EH (cell line): ENCODE measurements at regions not wholly inside any gene's neighbourhood (a gene's known extent, or its start where the extent isn't known, plus 50 kb on each side); places are given as distances from the start of the nearest gene placed in this dataset.
"Not testable (repeated sequence)": the region's sequence is repeated elsewhere in the genome, so short reads cannot be mapped to it uniquely, and the experiment has no call there.

Experiments
- DNase-seq: peaks from one replicate; pipeline ENCODE4 v3.0.0-alpha.2; 2015; ENCODE audit warnings: low read depth

DNA sequence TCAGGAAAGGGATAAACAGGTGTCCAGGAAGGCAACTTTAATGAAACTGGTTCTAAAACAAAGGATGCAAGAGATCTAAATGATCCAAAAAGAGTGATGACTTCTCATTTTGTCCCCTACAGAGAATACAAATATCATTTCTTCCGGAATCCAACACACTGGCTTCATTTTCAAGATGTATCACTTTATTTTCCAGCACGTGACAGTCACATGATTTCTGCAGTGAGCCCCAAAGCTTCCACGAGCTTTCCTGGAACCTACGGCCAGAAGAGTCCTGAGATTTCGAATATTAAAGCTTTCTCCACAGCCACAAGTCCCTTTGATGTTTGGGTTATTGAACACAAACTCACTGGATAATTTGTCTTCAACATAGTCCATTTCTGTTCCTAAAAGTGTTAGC, 198.0 kb downstream of the LRRC70 start:
- not testable (repeated sequence) for DNase-seq

DNA sequence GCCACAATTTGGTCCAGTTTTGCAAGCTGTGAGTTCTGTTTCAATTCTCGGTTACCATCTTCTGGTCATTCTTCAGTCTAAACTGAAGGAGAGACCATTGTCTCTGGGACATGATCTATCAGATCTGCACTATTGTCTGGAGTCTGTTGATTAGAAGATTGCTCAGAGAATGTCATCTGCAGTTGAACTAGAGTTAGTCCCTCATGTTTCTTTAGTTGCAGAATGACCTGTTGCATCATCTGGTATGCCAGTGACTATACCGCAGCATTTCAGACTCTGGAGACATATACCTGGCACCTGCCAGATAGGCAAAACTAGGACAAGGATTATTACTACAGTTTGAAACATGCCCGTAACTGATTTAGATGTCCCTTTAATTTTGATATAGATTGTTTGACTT, 194.8 kb downstream of the LRRC70 start:
- no peak for DNase-seq

DNA sequence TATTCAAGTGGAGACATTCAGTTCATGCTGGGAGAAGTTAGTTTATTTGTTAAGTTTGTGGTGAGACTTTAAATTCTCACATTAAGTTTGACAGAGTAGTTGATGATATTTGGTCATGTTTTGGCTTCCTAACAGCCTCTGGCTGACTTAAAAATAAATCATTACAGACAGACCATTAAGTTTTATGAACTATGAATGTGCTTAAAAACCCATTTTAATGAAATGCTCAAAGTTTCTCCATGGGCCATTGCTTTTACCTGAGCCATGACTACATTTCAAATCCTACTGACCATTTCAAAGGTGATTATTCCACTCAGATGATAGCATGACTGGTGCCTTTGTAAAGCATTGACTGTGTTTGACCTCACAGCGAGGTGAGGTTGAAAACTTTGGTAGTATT, 192.7 kb downstream of the LRRC70 start:
- DNase-seq = no peak

DNA sequence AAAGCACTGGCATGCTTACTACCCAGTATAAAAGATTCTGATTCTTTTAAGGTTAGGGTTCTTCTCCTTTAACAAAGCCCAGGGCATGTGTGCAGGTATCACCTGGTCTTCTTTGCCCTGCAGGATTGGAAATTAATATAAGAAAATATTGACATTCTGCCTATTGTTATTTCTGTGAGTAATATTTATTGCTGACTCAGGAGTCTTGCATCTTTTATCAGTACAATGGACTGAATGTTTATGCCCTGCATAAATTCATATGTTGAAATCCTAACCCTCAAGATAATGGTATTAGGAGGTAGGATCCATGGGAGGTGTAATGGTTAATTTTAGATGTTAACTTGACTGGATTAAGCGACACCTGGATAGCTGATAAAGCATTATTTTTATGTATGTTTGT, 189.0 kb downstream of the LRRC70 start:
- no peak for DNase-seq

DNA sequence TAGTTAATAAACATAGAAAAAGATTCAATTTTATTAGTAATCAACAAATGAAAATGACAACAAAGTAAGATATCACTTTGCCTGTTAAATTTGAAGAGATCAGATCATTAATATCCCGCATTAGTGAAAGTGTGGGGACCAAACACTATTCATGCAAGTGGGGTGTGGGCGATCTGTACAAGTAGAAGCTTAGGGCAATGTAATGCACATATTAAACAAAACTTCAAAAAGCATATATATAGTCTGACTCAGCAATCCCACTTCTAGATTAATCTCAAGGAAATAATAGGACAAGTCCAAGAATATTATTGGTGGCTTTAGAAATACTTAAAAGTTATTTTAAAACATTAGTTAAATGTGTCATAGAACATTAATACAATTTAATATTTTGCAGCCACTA, 188.5 kb downstream of the LRRC70 start:
- DNase-seq = no peak

DNA sequence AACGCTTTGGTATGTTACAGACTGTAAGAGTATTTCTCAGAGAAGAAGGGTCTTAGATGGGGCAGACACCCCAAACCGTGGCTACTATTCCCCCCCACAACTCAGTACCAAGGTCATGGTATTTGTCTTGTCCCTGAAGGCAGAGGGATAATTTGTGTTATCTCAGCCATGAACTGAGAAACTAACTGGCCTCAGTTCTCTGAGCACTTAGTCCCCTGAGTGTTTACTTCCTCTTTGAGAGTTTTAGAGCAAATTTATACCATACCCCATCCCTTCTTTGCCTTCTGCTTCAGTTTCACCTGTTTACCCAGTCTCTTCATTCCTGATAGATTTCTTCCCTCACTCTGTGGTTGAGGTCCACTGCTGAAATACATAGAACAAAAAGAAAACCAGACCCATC, 183.9 kb downstream of the LRRC70 start:
- no peak for DNase-seq

DNA sequence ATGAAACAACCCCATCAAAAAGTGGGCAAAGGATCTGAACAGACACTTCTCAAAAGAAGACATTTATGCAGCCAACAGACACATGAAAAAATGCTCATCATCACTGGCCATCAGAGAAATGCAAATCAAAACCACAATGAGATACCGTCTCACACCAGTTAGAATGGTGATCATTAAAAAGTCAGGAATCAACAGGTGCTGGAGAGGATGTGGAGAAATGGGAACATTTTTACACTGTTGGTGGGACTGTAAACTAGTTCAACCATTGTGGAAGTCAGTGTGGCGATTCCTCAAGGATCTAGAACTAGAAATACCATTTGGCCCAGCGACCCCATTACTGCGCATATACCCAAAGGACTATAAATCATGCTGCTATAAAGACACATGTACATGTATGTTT, 179.1 kb downstream of the LRRC70 start:
- not testable (repeated sequence) for DNase-seq

DNA sequence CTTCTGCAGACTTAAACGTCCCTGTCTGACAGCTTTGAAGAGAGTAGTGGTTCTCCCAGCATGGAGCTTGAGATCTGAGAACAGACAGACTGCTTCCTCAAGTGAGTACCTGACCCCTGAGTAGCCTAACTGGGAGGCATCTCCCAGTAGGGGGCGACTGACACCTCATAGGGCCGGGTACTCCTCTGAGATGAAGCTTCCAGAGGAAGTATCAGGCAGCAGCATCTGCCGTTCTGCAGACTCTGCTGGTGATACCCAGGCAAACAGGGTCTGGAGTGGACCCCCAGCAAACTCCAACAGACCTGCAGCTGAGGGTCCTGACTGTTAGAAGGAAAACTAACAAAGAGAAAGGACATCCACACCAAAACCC, 174.4 kb downstream of the LRRC70 start:
- DNase-seq = not testable (repeated sequence)

DNA sequence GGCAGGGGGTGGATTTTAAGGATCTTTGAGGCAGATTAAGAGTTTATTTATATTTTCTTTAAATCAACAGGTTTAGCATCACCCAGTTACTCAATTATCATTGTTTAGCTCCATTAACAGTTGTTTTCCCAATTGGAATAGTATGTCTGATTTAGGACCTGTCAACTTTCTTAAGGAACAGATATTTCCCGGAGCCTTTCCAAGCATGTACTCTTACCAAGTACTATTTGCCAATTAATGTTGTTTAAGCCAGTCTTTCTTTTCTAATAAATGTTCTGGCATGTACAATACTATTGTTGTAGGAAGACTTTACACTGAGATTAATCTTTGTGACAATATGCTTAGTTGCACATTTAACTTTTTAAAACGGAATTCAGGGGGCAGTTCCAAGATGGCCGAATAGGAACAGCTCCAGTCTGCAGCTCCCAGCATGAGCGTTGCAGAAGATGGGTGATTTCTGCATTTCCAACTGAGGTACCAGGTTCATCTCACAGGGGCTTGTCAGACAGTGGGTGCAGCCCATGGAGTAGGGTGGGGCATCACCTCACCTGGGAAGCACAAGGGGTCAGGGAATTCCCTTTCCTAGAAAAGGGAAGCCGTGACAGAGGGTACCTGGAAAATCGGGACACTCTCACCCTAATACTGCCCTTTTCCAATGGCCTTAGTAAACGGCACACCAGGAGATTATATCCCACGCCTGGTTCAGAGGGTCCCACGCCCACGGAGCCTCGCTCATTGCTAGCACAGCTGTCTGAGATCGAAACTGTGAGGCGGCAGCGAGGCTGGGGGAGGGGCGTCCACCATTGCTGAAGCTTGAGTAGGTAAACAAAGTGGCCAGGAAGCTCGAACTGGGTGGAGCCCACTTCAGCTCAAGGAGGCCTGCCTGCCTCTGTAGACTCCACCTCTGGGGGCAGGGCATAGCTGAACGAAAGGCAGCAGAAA, 173.7 kb downstream of the LRRC70 start:
- not testable (repeated sequence) for DNase-seq

DNA sequence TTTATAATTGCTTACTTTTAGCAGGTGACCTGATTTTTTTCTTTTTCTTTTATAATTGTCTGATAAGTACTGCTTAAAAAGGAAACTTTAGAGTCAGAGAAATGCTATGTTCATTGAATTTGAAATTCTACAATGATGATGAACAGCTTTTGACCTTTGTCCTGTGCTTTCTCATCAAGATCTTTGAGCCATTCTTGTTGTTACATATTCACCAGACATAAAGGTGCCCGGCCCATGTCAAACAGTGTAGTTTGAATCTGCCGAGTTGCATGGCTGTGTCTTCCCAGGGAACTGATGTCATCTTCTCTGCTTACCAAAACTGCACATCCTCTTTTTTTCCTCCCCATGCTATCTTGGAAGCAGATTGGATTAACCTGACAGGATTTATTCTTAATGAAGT, 163.6 kb downstream of the LRRC70 start:
- no peak for DNase-seq

DNA sequence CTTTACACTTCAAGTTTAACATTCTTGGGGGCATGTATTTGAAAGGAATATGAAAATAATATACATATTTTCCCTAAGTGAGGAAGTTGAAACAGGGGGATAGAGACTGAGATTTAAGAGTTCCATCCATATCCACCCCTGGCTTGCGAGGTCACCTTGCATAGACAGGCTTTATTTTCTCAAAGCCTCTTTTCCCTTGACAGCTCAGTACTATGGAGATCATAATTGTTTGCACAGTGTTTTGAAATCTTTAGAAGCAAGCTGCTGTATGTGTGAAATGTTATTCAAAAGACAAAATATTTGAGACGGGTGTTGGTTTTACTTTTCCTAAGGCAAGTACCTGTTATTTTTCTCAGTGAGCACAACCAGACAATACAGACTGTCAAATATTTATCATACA, 163.1 kb downstream of the LRRC70 start:
- no peak for DNase-seq

DNA sequence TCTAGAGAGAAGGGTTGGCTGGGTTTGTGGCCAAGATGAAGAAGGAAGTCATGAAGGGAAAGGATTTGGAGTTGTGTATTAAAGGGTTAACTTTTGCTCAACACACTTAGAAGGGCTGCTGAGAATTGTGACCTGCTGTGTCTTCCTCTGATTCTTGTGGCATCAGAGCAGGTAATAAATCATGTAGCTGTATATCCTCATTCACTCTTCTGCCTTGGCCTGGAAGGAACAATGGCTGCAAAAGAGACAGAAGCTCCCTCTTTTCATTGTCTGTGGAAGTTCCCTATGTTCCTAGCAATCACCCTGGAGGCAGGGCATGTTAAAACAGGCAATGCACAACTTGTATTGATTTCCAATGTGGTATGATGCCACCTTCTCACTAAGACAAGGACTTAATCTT, 159.1 kb downstream of the LRRC70 start:
- no peak for DNase-seq

DNA sequence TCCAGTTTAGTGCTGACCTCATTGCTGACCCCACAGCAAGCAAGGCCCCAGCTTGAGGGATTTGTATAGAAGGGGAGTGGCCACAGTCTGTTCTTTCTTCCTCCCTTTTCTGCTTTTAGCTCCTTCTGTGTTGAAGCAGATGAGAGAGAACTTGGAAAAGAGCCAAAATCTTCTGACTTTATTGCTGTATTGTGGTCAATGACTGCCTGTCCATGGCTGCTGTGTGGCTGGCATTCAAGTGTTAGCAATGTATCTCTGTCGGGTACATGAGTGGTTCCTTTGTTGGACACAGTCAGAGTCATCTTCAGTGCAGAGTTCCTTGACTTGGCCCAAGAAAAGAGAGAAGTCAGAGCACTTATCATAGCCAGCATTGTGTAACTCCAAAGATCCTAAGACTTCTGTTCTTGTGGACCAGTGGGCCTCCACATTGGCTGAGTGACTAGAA, 154.1 kb downstream of the LRRC70 start:
- peak; percentile 15 for DNase-seq

DNA sequence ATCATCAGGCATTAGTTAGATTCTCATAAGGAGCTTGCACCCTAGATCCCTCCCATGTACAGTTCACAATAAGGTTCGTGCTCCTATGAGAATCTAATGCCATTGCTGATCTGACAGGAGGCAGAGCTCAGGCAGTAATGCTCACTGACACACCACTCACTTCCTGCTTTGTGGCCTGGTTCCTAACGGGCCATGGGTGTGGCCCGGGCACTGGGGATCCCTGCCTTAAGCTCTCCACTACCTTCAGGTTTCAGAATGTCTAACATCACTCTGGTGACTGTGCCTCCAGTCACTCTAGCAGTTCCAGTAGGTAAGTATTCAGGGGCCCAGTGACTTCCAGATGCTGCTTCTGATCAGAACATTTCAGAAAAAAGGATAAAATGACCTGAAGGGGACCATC, 152.4 kb downstream of the LRRC70 start:
- no peak for DNase-seq

DNA sequence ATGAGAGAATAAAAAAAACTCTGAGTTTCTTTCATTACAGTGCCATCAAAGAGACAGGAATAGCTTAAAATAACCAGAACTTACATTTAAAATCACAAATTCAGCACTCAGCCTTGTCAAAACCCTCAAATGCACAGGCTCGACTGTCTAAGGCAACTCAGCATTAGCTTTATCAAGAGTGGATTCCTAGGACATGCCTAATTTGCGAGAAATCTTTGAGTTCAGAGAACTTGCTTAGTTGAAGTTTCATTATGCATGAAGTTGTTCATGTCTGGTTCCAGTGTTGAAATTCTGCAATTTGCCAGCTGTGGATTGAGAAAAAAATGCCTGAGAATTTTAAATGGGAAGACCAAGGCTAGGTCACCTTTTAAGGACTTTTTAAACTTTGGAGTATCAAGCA, 151.1 kb downstream of the LRRC70 start:
- no peak for DNase-seq

DNA sequence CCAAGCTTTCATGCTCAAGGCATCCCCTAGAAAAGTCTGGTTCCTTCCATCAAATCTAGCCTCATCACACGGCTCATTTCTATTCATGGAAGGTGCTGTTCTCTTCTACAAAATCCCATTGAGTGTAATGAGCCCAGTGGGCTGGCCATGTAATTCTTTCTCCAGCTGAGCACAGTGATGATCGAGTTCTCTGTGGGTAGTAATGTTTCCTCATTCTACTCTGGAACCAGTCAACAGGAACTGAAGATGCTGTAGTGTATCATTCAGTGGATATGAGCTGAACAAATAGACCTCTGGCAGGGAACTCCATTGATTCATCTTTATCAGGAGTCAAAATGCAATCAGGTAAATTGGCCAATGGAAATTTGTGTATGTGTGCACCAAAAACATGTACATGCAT, 149.2 kb downstream of the LRRC70 start:
- DNase-seq = no peak

DNA sequence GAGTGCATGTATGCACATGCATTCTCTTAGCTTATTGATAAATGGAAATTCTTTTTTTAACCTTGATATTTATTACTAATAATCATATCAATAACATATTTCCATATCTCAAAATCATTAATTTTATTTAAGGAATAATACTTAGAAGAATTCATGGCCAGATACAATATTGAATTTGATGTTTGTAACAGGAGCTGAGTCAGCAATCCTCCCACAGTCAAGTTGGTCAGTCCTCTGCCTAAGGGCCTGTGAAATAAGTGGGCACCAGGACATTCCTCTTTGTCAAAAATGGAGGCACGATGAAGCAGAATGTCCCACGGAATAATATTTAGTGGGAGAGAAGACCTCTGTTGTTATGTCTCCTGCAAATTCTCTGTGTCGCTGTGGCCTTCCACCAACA, 148.6 kb downstream of the LRRC70 start:
- no peak for DNase-seq

DNA sequence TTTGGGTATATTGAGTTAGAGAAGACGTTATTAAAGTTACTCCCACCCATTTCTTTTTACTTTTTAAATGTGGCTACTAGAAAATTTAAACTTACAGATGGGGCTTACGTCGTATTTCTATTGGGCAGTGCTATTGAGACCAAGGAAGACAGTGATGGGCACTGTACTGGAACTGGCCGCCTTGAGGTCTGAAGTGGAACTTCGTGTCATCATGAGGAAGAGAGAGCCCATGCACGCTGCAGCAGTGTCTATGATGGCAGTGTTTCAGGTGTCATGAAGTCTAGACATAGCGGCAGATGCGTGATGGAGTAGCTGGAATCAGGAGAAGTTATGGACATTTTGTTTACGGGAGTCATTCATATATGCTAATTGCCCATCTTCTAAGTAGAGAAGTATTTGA, 143.7 kb downstream of the LRRC70 start:
- no peak for DNase-seq

DNA sequence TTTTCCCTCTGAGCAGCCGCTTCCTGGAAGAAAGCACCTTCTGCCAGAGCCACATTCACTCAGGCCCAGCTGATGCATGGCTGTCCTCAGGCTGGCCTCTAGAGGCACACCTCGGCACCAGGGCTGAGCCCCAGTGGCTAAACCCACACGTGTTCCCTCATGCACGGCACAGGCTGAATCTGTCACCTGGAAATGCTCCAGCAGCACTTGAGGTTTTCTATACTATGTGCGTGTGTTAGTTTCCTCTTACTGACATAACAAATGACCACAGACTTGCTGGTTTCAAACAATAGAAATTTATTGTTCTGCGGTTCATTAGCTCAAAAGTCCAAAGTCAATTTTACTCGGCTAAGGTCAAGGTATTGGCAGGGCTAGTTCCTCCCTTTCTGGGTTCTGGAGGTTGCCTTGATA, 141.4 kb downstream of the LRRC70 start:
- peak; percentile 16 for DNase-seq

DNA sequence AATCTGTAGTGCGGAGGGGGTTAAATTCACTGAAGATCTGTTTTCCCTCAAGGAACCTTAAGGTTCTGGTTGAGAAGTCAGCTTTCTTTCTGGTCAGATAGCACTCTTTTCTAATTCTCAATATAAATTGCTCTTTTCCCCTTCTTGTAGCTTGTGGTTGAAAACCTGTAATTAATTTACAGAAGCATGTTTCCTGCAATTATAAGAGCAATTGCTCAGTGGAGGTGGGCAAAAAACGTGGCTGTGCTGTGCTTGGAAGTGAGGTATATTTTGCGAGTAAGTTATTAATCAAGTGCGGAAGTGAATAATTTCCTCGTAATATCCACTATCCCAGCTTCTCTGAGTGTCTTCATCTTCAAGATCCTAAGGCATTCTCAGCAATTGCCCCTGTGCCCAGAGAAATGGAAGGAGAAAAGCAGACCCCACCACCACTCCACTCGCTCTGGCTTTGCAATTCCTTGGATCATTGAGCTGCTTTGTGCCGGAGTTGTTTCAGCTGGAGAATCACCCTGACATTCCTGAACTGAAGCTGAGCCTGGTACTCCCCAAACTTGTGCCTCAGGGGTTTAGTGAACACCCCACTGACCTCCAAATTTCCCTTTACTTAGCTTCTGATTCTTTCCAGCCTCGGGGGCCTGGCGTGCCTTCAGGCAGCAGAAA, 140.6 kb downstream of the LRRC70 start:
- no peak for DNase-seq

DNA sequence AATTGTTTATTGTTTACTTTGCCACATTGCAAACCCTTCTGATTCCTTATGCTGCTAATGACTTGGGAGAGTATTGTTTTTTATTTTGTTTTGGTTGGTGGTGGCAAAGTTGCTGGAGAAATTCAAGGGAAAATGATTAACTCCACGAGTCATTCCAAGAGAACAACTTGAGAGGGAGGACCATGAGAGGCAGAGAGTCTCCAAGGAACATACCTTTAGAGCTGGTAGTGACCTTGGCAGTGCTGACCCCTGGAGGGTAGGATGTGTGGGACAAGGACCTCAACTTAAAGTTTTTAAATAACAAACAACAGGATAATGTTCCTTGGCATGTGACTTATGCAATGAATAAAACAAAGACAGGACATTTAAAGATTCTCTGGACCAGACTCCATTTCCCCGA, 139.7 kb downstream of the LRRC70 start:
- peak; percentile 7 for DNase-seq

DNA sequence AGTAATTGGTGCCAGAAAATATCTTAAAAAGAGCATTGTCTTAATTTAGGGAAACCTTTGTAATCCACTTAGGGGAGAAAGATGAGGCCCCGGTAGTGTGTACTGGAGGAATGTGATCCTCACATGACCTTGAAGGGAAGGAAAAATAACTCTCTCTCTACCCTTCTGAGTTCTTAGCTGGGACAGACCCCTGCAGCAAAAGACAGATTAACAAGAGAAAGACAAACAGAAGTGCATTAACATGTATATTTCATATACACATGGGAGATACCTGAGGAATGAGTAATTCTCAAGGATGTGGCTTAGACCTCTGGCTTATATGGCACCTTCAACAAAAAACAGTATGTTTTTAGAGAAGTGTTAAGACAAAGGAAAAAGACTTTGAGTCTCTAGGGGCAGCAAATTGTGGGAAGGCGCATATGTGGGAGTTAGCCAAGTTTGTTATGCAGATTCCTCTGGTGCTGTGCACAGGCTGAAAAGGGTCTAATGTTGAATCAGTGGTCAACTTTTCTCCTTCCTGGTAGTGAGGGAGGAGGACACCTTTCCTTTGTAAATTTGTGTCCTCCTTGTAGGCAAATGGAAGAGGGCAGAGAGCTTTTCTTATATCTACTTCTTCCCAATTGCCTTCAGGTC, 138.8 kb downstream of the LRRC70 start:
- DNase-seq = no peak

DNA sequence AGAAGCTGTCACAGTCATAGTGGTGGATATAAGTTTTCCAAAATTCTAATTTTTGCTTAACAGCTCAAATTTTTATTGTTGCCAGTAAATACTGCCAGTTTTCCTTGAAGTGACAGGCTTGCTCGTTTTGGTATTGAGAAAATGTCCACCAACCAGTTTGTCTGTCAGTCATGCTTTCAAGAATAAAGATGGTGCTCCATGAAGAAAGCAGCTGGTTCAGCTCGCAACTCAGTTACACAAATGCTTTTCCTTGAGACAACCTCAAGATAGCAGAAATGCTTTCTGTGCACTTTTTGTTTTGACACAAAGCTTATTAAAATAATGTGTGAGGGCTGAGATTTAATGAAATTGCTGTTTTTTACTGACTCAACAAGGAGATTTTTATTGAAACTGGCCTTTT, 135.7 kb downstream of the LRRC70 start:
- no peak for DNase-seq
